OCI-LY7 (cell line): ENCODE measurements at regions not wholly inside any gene's neighbourhood (a gene's known extent, or its start where the extent isn't known, plus 50 kb on each side); places are given as distances from the start of the nearest gene placed in this dataset.

Experiments
- CTCF ChIP-seq: fragments of 200-600 bp; sonication (generic); conservative IDR thresholded peaks from 2 replicates; pipeline ENCODE4 v1.5.1; 2014; ENCODE audit warnings: mild to moderate bottlenecking, antibody characterized with exemption, low read length, moderate library complexity, mixed read lengths
- EZH2phosphoT487 ChIP-seq: fragments of 200-600 bp; sonication (generic); IDR thresholded peaks from 2 replicates; pipeline ENCODE4 v1.6.1; 2018; ENCODE audit warnings: low read depth, borderline replicate concordance, mild to moderate bottlenecking, mixed run types, antibody characterized with exemption, low read length, moderate library complexity, mixed read lengths

DNA sequence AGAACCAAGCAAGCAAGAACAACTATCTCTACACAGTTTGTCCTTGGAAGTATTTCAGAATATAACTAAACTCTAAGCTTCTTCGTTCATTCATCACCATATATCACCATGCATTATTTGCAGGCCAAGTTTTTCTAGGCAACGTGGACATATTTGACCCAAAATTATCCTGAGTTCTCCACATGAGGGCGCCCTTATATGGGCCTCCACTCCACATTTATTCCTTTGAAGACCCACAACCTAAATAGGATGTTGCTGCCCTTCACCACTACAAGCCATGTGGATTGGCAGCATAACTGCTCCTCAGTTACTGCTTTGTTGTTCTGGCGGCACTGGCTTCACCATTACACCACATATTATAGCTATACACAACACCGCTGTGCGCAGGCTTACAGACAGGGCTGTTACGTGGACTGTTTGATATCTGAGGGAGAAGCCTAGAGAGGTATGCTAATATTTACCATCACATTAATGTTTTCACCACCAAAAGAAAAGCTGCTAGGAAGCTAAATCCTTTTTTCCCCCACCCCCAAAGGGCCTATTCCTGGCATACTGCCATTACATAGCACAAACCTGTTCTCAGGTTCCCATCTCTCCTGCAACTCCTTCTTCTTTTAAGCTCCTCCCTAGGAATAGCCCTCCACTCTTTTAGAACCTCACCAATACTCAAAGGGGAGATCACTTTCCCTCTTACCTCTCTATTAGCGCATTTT is 411.7 kb downstream of the C6orf118 start:
- TF ChIP-seq CTCF (peak; percentile 58), EZH2phosphoT487 (no peak)
